ENCODE measurements at regions not wholly inside any gene's neighbourhood (a gene's known extent, or its start where the extent isn't known, plus 50 kb on each side); places are given as distances from the start of the nearest gene placed in this dataset.
"Not testable (repeated sequence)": the region's sequence is repeated elsewhere in the genome, so short reads cannot be mapped to it uniquely, and the experiment has no call there.

DNA sequence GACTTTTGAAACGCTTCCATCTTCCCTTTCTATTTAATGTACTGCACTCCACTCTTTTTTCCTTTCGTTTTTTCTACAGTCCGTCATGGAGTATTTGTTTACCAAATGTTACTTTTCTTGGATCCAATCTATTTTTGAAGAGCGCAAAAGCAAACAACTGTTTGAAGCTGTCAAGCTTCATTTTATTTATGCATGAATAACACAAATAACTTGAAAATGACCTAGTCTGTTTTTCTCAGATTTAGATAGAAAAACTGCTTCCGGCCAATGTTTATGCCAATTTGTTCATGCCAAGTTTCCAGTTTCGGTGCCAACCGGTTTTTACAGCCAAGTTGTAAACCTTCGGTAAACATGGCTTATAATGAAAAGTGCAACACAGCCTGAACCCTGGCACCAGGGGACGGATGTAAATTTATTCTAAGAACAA, 150.9 kb upstream of the KLF6 start:
- DNase-seq, result no peak

- peak; percentile 21 for DNase-seq
These were observed 150.1 kb upstream of the KLF6 start for GRCh38 chr10:3935141-3935540.

- DNase-seq, result no peak
These were observed 148.7 kb upstream of the KLF6 start for GRCh38 chr10:3933733-3934132.

DNA sequence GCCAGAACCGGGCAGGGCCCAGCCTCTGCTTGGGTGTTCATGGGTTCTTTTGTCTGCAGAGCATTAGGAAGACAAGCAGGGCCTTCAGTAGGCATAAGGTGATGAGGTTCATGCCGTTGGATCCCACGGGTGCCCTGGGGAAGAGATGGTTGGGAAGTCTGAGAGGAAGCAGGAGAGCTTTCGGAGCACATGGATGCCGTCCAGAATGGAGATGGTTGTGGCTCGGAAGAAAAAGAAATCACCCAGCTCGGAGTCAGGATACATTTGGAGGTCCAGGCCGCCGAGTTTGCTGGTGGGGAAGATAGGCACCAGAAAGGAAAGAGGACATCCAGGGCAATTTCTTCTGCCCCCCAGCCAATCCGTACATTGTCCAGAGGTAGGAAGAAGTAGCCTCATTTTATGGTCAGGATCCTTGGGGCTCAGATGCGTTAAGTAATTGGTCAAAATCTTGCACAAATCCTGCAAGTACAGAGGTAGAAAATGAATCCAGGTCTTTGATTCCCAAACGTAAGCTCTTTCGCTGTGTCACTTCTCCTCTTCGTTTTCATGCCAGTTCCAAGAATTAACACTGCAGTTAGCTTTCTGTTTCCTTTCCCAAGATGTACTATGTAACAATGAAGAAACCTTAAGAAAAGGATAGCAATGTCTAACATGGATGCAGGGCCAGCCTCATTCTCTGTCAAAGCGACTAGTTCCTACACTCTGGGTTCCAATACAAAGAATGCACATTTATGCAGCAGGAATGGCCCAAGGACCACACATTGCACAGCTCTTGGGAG, 147.8 kb upstream of the KLF6 start:
- DNase-seq, result no peak

GRCh38 chr10:3931901-3932300, 146.9 kb upstream of the KLF6 start:
- DNase-seq, result no peak

DNA sequence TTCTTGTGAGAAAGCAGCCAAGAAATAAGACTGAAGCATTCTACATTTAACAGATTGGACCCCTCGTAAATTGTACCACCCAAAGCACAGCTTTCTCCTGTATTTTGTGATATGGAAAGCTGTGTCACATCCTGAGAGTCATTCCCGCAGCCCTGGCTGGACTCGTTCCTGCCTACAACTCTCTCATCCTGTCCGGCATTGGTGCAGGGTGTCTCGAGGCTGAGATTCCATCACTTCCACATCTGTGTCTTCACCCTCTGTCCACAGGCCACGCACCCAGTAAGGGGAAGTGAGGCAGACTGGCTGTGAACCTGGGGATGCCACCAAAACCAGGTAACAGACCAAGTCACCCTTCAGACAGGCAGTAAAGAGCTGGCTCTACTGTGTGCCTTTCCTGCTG, 146.2 kb upstream of the KLF6 start:
- no peak for DNase-seq

GRCh38 chr10:3928569-3928968, 143.6 kb upstream of the KLF6 start:
- DNase-seq, result no peak

GRCh38 chr10:3928078-3928477, 143.1 kb upstream of the KLF6 start:
- no peak for DNase-seq

DNA sequence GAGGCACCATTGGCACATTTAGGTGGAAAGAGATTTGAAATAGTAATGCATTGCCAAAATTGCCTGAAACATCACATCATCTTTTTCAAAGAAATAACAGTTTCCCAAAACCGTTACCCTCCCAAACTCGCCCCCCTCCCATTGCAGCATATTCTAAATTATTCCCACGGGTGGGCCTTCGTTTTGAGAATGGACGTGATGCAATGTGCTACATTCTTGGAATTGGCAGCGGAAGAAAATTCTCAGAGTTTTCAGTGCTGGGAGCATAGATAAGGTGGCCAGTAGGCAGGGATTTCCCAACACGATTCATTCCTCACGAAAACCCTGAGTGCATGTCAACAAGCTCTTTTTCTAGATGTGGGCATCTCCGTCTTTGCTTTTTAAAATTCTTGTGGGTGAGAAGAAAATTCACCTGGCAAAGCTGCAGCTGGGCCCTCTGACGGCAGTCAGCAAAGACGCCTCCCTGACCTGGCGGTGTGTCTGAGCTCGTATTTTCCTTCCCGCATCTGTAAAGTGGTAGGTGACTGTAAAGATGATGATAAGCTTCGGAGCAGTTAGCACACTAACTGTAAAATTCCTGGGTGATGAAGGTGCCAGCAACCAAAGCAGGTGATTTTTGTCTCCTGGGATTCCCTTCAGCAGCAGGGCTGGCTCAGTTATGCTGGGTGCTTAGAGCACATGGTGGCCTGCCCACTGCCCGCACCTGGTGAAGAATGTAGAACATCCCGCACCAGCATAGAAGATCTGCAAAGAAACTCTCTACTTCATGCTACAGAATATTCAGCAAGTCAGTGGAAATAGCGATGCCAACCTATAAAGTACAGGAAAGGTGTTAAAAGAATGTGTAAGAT, 141.9 kb upstream of the KLF6 start:
- DNase-seq, result no peak

- DNase-seq, result no peak
These were observed 141.2 kb upstream of the KLF6 start for GRCh38 chr10:3926258-3926657.

DNA sequence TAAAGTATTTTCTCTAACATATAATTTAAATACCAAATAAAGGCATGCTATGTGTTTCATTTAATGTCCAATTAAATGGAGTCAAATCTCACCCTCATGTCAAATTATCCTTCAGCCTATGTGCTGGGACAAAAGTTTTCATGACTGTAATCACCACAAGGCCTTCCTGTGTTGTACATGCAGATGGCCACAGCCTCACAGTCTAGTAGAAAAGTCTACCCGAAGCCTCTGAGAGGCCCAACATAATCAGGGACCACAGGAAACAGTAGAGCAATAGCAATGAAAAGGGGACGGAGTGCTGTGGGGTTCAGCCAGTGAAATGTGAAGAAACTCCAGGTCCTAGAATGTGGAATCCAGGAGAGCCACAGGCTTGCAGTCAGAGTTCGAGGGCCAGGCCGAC, 140.2 kb upstream of the KLF6 start:
- DNase-seq, result no peak

DNA sequence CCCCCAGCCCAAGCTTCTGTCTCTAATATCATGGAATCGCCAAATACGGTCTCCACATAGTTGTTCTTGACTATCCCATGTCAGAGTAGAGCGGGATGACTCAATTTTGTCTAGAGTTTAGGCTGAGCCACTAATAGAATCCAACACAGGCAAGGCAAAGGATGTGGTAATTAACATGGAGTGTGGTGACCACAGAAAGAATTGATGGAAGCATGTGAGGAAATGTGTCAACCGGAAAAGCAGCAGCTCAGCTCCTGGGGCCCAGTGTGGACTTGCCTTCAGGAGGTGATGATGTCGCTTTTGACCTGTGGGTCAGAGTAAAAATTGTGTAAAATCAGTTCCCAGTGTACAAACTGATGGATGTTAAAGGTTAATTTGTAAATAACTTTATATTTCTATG, 139.3 kb upstream of the KLF6 start:
- no peak for DNase-seq

DNA sequence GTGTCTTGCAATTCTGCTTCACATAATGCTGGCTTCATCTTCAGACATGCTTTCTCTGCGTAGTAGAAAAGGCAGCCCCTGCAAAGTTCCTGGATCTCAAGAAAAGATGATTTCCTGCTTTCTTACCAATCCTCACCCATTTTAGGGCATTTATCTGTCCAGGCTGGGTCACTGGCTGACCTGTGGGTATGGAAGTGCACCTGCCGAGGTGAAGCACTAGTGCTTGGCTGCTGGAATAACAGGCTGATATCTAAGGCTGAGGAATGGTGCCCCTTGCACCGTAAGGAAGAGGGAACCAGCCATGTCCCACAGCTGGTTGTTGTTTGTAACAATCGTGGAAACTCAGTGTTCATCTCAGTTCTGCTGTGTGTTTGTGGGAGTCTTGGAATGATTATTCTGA, 138.0 kb upstream of the KLF6 start:
- no peak for DNase-seq

GRCh38 chr10:3919709-3920308, 134.8 kb upstream of the KLF6 start:
- no peak for DNase-seq

DNA sequence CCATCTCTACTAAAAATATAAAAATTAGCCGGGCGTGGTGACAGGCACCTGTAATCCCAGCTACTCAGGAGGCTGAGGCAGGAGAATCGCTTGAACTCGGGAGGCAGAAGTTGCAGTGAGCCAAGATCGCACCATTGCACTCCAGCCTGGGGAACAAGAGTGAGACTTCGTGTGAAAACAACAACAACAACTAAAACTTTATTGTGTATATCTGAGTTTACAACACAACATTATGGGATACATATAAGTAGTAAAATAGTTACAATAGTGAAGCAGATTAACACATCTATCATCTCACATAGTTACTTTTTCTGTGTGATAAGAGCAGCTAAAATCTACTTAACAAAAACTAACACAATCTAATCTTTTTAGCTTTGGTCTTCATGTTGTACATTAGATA, 132.4 kb upstream of the KLF6 start:
- not testable (repeated sequence) for DNase-seq

GRCh38 chr10:3914733-3915132, 129.7 kb upstream of the KLF6 start:
- DNase-seq, result no peak

DNA sequence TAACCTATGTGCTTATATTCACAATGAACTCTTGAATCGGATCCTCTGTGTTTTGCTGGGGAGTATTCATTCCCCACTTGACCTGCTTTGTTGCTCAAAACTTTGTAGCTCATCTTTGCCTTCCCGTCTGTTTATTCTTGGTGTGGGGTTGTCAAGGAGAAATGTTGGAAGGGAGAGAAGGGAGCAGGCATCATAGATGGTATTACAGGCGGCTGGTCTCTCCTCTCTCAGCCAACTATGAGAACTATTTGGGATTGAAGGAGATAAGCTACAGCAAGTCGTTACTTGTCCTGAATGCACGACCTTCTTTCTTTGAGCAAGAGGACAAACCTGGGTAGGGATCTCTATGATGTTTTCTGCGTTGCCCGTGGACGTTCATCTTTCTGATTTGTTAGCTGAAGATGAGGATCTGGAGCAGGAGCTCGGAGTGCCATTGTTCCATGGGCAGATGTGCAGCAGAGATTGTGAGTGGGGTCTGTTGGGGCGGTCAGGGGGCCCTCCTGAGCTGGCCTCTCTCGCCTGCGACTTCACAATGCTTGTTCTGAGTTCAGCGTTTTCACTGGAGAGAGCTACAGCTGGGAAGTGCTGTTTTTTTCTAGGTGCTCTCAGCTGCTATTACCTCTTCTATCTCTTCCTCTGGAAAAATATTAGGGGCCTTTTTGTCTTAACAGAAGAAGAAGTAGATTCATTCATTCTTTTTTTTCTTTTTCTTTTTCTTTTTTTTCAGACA, 126.9 kb upstream of the KLF6 start:
- DNase-seq, result no peak

- DNase-seq, result no peak
These were observed 126.2 kb upstream of the KLF6 start for GRCh38 chr10:3911241-3911640.

DNA sequence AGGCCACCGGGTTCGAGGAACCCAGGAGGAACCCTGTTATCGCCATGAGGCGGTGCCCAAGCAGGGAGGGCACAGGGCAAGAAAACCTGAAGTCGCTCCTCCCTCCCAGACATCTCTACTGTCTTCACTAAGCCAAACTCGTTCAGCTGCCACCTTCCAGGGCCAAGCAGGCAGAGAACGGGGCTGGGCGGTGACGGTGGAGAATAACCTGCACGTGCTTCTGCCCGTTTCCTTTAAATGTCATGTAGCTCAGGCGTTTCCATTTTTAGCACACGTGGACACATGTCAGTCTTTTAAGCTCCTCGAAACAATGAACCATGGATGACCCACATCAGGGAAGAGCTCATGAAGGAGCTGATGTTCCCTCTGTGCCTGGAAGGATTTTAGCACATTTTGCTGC, 124.3 kb upstream of the KLF6 start:
- no peak for DNase-seq

GRCh38 chr10:3908183-3908582, 123.2 kb upstream of the KLF6 start:
- no peak for DNase-seq

DNA sequence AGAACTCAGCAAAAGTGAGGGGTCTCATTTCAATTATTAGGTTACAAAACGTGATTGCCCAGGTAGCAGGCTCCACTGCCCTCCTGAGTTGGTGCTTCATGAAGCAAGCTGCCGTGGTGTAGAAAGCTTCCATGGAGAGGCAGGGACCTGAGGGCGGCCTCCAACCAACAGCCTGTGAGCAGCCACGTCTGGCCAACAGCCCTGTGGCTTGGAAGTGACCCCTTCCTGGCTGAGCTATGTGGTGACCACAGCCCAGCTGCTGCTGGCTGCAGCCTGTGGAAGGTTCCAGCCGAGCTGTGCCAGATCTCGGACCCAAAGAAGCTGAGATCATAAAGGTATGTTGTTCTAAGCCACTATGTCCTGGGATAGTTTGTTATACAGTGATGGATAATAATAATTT, 122.5 kb upstream of the KLF6 start:
- no peak for DNase-seq

GRCh38 chr10:3906511-3907111, 121.6 kb upstream of the KLF6 start:
- DNase-seq, result no peak

Measured in activated CD4-positive, alpha-beta T cell treated with anti-CD3 and anti-CD28 coated beads for 1 hour (primary cell).